Dedifferentiated amniotic fluid mesenchymal stem cell (primary cell): ENCODE measurements at regions not wholly inside any gene's neighbourhood (a gene's known extent, or its start where the extent isn't known, plus 50 kb on each side); places are given as distances from the start of the nearest gene placed in this dataset.
"Not testable (repeated sequence)": the region's sequence is repeated elsewhere in the genome, so short reads cannot be mapped to it uniquely, and the experiment has no call there.

Source experiments
- DNase-seq: peaks from one replicate; pipeline ENCODE4 v3.0.0-alpha.2; 2016; ENCODE audit errors: extremely low spot score

GRCh38 chr13:74289861-74290773 lies 155.9 kb upstream of the KLF12 start:
- peak; percentile 82 for DNase-seq

- DNase-seq, result no peak
Measured at GRCh38 chr13:74289107-74289506, 154.9 kb upstream of the KLF12 start.

- DNase-seq, result no peak
Measured at GRCh38 chr13:74288361-74288911, 154.2 kb upstream of the KLF12 start.

GRCh38 chr13:74287724-74288169 lies 153.5 kb upstream of the KLF12 start:
- DNase-seq, result no peak

GRCh38 chr13:74280795-74281490 lies 146.7 kb upstream of the KLF12 start:
- no peak for DNase-seq

GRCh38 chr13:74280093-74280794 lies 146.0 kb upstream of the KLF12 start:
- DNase-seq, result no peak

GRCh38 chr13:74278901-74279300 lies 144.7 kb upstream of the KLF12 start:
- DNase-seq, result no peak

GRCh38 chr13:74274916-74275315 lies 140.7 kb upstream of the KLF12 start:
- peak; percentile 19 for DNase-seq

- DNase-seq, result no peak
Measured at GRCh38 chr13:74273581-74273980, 139.4 kb upstream of the KLF12 start.

GRCh38 chr13:74272826-74273225 lies 138.6 kb upstream of the KLF12 start:
- no peak for DNase-seq

GRCh38 chr13:74270018-74270417 lies 135.8 kb upstream of the KLF12 start:
- no peak for DNase-seq

GRCh38 chr13:74266861-74267260 lies 132.7 kb upstream of the KLF12 start:
- DNase-seq, result no peak

- DNase-seq, result no peak
Measured at GRCh38 chr13:74266309-74266708, 132.1 kb upstream of the KLF12 start.

GRCh38 chr13:74264333-74264732 lies 130.1 kb upstream of the KLF12 start:
- no peak for DNase-seq

- not testable (repeated sequence) for DNase-seq
Measured at GRCh38 chr13:74260420-74260819, 126.2 kb upstream of the KLF12 start.

GRCh38 chr13:74259641-74260040 lies 125.4 kb upstream of the KLF12 start:
- DNase-seq, result no peak

- no peak for DNase-seq
Measured at GRCh38 chr13:74258961-74259360, 124.8 kb upstream of the KLF12 start.

- no peak for DNase-seq
Measured at GRCh38 chr13:74256969-74257368, 122.8 kb upstream of the KLF12 start.

GRCh38 chr13:74253161-74253560 lies 119.0 kb upstream of the KLF12 start:
- DNase-seq, result no peak

GRCh38 chr13:74251778-74252519 lies 117.7 kb upstream of the KLF12 start:
- DNase-seq, result no peak

GRCh38 chr13:74250738-74251190 lies 116.6 kb upstream of the KLF12 start:
- peak; percentile 22 for DNase-seq
